NCI-H146 (cell line): ENCODE measurements at regions not wholly inside any gene's neighbourhood (a gene's known extent, or its start where the extent isn't known, plus 50 kb on each side); places are given as distances from the start of the nearest gene placed in this dataset.
"Not testable (repeated sequence)": the region's sequence is repeated elsewhere in the genome, so short reads cannot be mapped to it uniquely, and the experiment has no call there.

Experiments used
- DNase-seq: peaks from one replicate; lab custom pipeline; 2025; lab: John Stamatoyannopoulos, UW

DNA sequence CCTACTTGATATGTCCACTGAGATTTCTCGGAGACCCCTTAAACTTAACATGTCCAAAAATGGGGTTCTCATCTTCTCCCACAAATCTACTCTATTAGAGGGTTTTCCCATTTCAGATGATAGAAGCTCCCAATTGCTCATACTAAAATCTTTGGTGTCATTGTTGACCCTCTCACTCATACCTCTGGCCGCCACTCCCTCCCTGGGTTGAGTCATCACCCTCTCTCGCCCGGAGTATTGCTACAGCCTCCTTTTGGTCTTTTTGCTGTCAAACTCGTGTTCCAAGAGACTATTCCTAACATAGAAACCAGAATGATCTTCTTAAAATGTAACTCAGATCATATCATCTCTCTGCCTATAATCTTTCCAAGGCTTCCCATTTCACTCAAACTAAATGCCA, 91.0 kb upstream of the GNAQ start:
- DNase-seq, result no peak

DNA sequence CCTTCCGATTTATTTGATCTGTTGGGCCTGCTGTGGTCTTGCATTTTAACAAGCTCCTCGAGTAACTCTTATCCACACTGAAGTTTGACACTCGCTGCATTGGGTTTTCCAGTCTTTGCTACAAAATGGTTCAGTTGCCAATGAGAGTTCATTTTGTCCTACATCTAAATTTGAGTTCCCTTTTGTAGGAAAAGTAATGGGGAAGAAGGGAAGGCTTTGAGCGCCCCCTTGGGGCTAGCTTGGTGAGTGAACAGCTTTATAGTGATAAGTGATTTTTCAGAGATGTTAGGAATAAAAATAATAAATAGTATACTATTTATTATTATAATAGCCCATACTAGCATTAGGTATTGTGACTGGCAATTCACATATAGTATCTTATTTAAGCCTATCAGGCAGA, 89.9 kb upstream of the GNAQ start:
- DNase-seq, result peak; percentile 17

DNA sequence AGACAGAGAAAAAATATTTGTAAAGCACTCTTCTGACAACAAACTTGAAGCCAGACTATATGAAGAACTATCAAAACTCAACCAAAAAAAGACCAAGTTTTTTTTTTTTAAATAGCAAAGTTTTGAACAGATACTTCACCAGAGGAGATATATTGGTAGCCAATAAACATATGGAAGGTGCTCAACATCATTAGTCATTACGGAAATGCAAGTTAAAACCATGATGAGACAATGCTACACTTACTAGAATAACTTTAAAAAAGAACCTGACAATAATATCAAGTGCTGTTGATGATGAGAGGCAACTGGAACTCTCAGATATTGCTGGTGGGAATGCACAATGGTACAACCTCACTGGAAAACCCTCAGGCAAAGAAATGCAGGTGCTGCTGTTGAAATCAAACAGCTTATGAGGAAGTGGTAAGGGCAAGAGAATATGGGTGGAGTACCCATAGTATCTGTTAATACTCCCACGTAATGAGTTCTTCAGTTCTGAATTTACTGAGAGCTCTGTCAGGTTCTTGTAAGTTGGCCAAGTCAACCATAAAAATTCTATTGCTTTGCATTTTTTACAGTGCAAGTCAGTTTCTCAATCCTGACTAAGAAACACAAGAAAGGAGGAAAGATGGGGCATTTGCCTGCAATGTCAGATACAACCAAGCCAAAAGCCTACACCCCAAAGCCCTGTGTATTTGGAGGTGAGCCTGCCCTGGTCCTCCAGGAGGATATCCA, 87.3 kb upstream of the GNAQ start:
- no peak for DNase-seq

DNA sequence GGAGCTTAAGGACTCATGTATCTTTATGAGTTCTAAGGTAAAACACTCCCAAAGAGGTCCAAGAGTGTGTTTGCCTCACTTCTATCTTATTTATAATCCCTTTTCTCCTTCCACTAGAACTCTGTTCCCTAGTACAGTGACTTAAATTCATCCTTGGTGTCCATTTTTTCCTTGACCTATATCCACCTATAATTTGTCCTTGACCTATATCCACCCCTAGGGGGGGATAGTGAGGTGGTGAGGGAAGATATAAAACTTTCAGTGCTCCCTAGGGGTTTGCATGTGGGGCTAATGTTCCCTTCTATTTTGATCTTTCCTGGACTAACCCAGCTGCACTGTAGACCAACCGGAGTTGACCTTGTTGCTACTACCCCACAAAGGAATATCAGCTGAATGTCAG, 83.5 kb upstream of the GNAQ start:
- no peak for DNase-seq

DNA sequence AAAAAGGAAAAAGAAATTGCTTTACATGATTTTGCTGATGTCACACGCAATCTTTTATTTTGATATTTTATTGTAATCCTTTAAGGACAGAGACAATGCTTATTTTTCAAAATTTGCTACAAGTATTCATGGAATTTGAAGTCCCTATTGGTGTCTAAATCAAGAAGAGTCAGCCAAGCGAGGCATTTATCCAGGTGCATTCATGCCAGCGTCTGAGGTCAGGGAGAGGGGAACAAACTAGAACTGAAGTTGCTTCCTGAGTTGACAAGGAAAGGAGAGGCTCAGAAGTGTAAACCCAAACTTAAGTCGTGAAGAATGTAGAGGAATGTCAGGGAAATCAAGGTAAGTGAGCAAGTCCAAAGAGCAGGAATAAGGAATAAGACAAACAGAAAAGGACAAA, 83.0 kb upstream of the GNAQ start:
- no peak for DNase-seq

DNA sequence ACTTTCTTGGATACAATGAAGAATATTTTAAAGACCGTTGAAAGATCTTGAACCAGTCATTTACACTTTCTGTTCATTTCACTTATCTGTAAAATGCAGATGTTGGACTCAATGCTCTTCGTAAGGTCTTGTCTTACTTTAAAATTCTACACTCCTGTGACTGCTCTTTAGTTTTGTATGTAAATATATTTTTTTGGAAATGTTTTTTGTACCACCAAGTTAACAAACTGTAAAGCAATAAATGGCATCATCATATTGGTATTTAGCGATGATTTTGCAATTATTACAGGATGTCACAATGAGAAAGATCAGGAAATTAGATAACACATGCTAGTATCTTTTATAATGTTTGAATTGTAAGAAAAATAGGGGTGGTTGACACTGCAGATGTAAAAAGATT, 80.8 kb upstream of the GNAQ start:
- no peak for DNase-seq

DNA sequence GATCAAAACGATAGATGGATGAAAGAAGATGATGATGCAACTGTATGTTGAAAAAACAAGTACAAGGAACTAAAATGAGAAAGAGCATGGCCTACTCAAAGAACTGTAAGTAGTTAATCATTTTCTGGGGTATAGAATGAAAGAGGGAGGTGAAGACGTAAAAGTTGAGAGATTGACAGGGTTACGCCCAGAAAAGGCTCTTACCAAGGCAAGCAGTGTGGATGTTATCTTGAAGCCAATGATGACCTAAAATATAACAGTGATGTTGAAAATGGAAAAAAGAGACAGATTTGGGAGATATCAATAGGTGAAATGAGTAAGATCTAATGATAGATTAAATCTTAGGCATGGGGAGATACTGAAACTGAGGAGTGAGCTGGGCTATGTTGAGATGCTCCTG, 80.4 kb upstream of the GNAQ start:
- no peak for DNase-seq

DNA sequence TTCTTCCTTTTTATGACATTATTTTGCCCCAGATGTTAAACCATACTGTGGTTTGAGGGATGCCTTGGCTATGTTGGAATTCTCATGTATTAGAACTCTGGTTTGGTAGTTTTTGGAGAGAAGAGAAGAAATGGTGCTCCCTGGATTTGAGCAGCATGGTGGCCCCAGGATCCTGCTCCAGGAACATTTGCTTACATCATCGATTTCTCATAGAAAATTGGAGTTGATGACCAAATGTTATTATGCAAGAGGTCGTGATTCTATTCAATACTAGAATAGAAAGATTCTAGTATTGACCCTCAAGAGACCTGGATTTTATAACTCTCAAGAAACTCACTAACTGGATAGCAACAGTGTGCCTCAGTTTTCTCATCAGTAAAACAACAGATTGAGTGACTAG, 77.5 kb upstream of the GNAQ start:
- no peak for DNase-seq

DNA sequence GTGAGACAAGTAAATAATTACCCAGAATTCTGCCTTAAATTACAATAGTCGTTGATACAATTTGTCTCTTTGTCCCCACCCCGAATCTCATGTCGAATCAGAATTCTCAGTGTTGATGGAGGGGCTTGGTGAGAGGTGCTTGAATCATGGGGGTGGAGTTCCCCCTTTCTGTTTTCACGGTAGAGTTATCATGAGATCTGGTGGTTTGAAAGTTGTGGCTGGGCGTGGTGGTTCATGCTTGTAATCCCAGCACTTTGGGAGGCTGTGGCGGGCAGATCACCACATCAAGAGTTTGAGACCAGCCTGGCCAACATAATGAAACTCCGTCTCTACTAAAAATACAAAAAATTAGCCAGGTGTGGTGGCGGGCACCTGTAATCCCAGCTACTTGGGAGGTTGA, 75.0 kb upstream of the GNAQ start:
- not testable (repeated sequence) for DNase-seq

DNA sequence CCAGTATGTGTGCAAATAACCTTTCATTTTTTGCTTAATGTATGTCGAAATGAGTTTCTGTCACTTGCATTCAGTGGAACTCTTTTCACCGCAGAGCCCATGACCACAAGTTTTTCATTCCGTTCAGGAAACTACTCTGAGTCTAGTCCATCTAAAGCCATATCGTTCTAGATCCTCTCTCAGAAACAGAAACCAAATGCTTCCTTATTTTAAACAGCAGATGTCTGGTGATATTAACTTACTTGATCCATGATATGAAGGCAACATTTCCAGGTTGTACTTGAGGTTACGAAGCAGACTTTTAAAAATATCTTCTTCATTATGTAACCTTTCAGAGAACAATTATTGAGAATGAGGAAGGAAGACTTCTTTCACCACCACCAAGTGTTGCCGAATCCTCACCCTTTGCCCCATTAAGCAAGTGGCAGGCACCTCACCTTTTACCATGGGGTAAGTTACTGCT, 72.4 kb upstream of the GNAQ start:
- no peak for DNase-seq

DNA sequence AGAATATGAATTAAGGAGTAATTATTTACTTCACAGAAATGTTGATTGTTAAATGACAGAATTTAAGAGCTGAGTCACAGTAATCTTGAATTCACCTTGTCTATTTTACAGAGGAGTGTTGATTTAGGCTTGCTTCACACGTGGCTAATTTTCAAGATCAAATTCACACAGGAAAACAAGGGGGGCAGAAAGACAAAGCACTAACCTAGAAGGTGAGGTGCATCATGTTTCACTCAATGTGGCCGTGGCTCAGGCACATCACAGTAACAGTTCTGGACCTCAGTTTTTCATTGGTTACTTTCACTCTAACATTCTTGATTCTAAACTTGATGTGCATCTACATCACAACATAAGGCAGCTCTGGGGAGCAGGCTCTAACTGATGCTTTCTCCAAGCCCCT, 69.6 kb upstream of the GNAQ start:
- no peak for DNase-seq

DNA sequence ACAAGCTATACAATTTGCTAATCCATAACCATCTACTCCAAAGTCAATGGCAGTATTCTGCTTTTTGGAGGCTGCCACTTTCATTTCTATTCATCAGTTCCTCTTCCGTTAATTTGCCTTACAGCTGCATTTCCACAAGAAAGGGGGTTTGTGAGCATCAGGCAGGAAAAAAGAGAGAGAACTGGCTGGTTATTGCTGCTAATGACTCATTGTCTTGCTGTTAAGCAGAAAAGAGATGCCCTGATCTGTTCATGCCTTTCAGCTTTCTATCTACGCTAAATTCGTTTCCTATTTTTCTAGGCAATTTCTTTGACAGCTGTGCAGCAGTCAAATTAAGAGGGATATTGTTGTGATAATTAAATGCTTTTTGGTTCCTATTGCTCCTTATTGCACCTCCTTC, 65.9 kb upstream of the GNAQ start:
- DNase-seq, result no peak

DNA sequence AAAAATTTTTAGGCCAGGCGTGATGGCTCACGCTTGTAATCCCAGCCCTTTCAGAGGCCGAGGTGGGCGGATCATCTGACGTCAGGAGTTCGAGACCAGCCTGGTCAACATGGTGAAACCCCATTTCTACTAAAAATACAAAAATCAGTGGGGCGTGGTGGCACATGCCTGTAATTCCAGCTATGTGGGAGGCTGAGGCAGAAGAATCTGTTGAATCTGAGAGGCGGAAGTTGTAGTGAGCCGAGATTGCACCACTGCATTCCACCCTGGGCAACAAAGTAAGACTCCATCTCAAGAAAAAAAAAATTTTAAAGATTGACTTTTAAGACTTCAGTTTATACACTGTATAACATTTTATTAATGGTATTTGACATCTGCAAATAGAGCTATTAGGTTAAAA, 60.1 kb upstream of the GNAQ start:
- no peak for DNase-seq

DNA sequence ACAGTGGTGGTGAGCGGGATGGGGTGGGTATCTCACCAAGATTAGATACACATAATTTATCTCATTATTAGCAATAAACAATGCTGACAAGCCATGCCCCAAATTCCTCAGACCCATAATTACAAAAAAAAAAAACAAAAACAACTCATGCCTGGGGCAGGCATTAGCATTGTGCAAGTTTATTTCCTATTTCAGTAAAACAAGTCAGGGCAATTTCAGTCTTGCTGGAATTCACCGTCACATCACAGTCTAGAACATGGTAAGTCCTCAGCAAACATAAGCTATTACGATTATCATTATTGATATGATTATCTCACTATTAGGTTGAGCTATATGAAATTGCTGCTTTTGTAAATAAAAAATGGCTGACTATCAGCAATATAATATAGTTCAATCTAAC, 57.5 kb upstream of the GNAQ start:
- DNase-seq, result no peak

DNA sequence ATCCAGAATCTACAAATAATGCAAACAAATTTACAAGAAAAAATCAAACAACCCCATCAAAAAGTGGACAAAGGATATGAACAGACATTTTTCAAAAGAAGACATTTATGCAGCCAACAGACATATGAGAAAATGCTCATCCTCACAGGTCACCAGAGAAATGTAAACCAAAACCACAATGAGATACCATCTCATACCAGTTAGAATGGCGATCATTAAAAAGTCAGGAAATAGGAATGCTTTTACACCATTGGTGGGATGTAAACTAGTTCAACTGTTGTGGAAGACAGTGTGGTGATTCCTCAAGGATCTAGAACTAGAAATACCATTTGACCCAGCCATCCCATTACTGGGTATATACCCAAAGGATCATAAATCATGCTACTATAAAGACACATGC, 56.6 kb upstream of the GNAQ start:
- DNase-seq, result not testable (repeated sequence)
